ENCODE measurements at regions not wholly inside any gene's neighbourhood (a gene's known extent, or its start where the extent isn't known, plus 50 kb on each side); places are given as distances from the start of the nearest gene placed in this dataset.

DNA sequence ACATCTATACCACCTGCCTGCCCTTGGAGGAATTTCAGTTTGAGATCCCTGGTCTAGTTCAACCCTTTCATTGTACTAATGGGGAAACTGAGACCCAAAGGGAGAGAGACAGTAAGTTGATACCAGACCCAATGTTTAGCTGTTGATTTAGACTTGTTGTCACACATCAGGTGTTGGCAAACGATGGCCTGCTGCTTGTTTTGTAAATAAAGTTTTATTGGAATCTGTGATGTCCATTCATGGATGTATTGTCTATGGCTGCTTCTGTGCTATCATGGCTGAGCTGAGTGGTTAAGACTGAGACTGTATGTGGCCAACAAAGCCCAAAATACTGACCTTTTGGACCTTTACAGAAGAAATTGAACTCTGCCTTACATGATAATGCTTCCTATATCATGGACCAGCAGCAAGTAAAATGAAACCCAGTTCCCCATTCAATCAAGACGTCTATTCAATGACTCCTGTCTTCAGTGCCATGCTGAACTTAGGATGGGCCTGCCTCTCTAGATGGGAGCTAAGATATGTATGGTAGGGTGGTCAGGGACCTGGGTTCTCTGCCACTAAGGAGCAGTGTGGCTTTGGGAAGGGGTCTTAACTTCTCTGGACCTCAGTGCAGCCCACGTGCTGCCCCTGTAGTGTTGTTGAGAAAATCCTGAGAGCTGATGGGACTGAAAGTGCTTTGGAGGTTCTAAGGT is 111.0 kb downstream of the IRX5 start:
- intact Hi-C loops (cut with micrococcal nuclease) = no loop called here
- Mint-ChIP-seq H3K4me1 (ENCODE audit: low read depth) (no peaks in the 10 kb centered on the region), H3K9me3 (no peaks in the 10 kb centered on the region), H3K27me3 (peaks cover 1% of the 10 kb centered on the region), H3K36me3 (ENCODE audit: low read depth) (no peaks in the 10 kb centered on the region), H3K4me3 (no peak overlapping the region), H3K27ac (no peak overlapping the region)

DNA sequence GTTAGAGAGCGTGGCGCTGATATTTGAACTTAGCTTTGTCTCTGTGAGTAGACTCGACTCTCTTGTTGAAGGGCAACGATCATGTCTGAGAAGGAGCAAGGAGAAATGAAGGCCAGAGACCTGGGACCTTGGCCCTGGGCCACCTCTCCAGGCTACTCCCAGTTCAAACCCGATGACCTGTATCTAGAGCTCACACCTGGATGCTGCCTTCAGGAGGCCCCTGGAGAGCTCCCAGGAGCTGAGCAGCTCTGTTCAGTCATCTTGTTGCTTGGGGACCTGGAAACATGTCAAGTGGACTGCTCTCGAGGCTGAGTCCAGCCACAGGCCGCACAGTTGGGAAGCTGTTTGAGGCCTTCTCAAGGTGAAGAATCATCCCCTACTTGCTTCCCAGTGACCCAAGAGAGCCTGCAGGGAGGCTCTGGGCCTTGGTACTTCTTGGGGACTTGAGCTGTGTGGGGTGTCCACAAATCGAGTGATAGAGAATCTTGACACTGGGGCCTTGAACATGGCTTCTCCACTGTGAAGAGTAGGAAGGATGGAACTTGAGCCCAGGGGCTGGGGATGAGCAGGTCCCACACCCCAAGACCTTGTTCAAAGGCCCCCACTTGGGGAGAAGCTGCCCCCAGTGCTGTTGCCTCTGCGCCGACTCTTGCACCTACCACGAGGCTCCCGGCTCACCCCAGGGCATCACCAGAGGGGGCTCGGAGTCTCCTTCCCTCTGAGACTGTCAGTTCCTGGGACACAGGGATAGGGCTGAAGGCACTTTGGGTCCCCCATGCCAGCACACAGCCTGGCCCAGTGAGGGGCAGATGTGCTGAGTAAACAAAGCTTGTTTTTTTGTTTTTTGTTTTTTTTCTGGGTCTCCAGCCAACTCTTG is 112.1 kb downstream of the IRX5 start:
- Mint-ChIP-seq H3K9me3 (no peaks in the 10 kb centered on the region), H3K4me3 (no peak overlapping the region), H3K27ac (no peak overlapping the region), H3K27me3 (peaks cover 3% of the 10 kb centered on the region), H3K36me3 (ENCODE audit: low read depth) (no peaks in the 10 kb centered on the region), H3K4me1 (ENCODE audit: low read depth) (no peaks in the 10 kb centered on the region)
- intact Hi-C loops (cut with micrococcal nuclease) = no loop called here

- intact Hi-C loops (cut with micrococcal nuclease) = no loop called here
- H3K36me3 Mint-ChIP-seq (ENCODE audit: low read depth) = no peaks in the 10 kb centered on the region
- peaks cover 3% of the 10 kb centered on the region for H3K27me3 Mint-ChIP-seq
- no peaks in the 10 kb centered on the region for H3K4me1 Mint-ChIP-seq (ENCODE audit: low read depth)
- H3K27ac Mint-ChIP-seq = no peak overlapping the region
- no peaks in the 10 kb centered on the region for H3K9me3 Mint-ChIP-seq
- no peak overlapping the region for H3K4me3 Mint-ChIP-seq
These were observed 112.8 kb downstream of the IRX5 start for GRCh38 chr16:55043499-55043898.

DNA sequence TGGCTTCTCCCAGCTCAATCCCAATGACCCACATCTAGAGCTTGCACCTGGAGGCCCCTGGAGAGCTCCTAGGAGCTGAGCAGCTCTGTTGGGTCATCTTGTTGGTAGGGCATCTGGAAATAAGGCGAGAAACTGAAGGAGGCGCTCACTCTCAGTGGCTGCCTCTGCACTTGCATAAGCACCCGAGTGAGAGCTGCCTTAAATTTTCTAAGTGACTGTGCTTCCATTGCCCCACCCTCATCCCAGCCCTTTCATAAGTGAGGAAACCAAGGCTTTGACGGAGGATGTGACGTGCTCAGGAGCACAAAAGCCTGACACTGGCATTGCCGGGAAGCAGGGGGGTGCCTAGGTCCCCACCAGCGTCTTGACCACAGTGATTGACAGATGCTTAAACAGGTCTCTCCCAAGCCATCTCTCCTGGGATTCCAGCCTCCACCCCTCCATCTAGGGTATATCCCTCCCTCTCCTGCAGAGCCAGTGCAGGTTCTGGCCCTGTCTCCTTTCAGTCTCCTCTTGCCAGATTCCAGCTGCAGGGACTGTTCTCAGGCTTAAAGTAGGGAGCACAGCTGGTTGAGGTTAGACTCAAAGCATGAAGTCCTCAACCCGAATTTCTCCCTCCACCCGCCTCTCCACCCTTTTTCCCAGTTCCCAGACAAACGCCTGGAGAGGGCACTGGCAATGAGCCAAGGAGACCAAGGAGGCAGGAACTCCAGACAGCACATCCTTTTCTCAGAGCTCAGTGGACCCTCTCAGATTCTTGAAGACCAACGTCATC is 113.7 kb downstream of the IRX5 start:
- no peak overlapping the region for H3K4me3 Mint-ChIP-seq
- H3K9me3 Mint-ChIP-seq = no peaks in the 10 kb centered on the region
- H3K4me1 Mint-ChIP-seq (ENCODE audit: low read depth) = no peaks in the 10 kb centered on the region
- H3K27ac Mint-ChIP-seq = no peak overlapping the region
- H3K27me3 Mint-ChIP-seq = peaks cover 3% of the 10 kb centered on the region
- no peaks in the 10 kb centered on the region for H3K36me3 Mint-ChIP-seq (ENCODE audit: low read depth)
- intact Hi-C loops (cut with micrococcal nuclease) = no loop called here

DNA sequence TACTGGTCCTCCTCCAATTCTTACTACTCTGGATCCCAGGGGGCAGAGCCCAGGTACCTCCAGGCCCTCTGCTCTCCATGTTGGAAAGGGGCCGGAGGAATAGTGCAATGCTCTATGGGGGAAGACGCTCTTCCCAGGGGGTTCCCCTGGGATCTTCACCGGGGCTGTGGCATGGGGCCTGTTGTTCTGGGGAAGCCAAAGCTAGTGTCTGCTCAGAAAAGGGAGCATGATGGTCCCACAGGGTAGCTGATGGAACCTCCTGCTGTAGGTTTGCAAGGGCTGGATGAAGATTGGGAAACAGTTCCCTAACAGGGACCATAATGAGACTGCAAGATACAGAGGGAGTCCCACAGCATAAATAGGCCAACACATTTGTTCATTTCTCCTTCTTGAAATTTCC is 114.7 kb downstream of the IRX5 start:
- intact Hi-C loops (cut with micrococcal nuclease) = no loop called here
- Mint-ChIP-seq H3K4me1 (ENCODE audit: low read depth) (no peaks in the 10 kb centered on the region), H3K4me3 (no peak overlapping the region)

GRCh38 chr16:55045756-55046460 is 115.2 kb downstream of the IRX5 start:
- H3K4me3 Mint-ChIP-seq = no peak overlapping the region
- H3K36me3 Mint-ChIP-seq (ENCODE audit: low read depth) = no peaks in the 10 kb centered on the region
- H3K4me1 Mint-ChIP-seq (ENCODE audit: low read depth) = no peaks in the 10 kb centered on the region
- H3K9me3 Mint-ChIP-seq = no peaks in the 10 kb centered on the region
- intact Hi-C loops (cut with micrococcal nuclease) = no loop called here
- no peak overlapping the region for H3K27ac Mint-ChIP-seq
- H3K27me3 Mint-ChIP-seq = peaks cover 3% of the 10 kb centered on the region

More for the DNA sequence above, 114.7 kb downstream of the IRX5 start:
- no peaks in the 10 kb centered on the region for H3K36me3 Mint-ChIP-seq (ENCODE audit: low read depth)
- no peak overlapping the region for H3K27ac Mint-ChIP-seq
- H3K9me3 Mint-ChIP-seq = no peaks in the 10 kb centered on the region
- H3K27me3 Mint-ChIP-seq = peaks cover 3% of the 10 kb centered on the region

GRCh38 chr16:55046513-55046912 is 115.8 kb downstream of the IRX5 start:
- Mint-ChIP-seq H3K27me3 (peaks cover 3% of the 10 kb centered on the region), H3K4me3 (no peak overlapping the region), H3K36me3 (ENCODE audit: low read depth) (no peaks in the 10 kb centered on the region), H3K9me3 (no peaks in the 10 kb centered on the region), H3K4me1 (ENCODE audit: low read depth) (no peaks in the 10 kb centered on the region), H3K27ac (no peak overlapping the region)
- intact Hi-C loops (cut with micrococcal nuclease) = no loop called here

DNA sequence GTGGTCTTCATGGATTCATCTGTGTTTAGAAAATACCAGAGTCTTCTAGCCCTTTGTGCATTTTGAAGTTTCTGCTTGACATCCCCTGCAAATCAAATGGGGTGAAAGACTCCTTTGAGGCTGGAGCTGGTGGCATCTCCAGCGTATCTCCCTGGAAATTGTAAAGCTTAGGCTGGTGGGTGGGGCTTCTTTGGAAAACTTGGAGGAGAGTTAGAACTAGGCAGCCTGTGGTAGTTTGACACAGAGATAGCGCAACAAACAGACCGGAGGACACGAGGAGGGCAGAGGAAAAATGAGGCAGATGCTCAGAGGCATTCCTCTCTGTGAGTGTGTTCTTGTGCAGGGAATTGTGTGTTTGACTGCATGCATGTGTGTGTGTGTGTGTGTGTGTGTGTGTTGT is 116.3 kb downstream of the IRX5 start:
- H3K4me1 Mint-ChIP-seq (ENCODE audit: low read depth) = no peaks in the 10 kb centered on the region
- H3K36me3 Mint-ChIP-seq (ENCODE audit: low read depth) = no peaks in the 10 kb centered on the region
- H3K27ac Mint-ChIP-seq = no peak overlapping the region
- intact Hi-C loops (cut with micrococcal nuclease) = no loop called here
- H3K27me3 Mint-ChIP-seq = peaks cover 3% of the 10 kb centered on the region
- H3K9me3 Mint-ChIP-seq = no peaks in the 10 kb centered on the region
- H3K4me3 Mint-ChIP-seq = no peak overlapping the region

GRCh38 chr16:55047331-55047730 is 116.7 kb downstream of the IRX5 start:
- no peak overlapping the region for H3K4me3 Mint-ChIP-seq
- H3K4me1 Mint-ChIP-seq (ENCODE audit: low read depth) = no peaks in the 10 kb centered on the region
- H3K27me3 Mint-ChIP-seq = peaks cover 3% of the 10 kb centered on the region
- no peaks in the 10 kb centered on the region for H3K36me3 Mint-ChIP-seq (ENCODE audit: low read depth)
- H3K27ac Mint-ChIP-seq = no peak overlapping the region
- intact Hi-C loops (cut with micrococcal nuclease) = no loop called here
- no peaks in the 10 kb centered on the region for H3K9me3 Mint-ChIP-seq

DNA sequence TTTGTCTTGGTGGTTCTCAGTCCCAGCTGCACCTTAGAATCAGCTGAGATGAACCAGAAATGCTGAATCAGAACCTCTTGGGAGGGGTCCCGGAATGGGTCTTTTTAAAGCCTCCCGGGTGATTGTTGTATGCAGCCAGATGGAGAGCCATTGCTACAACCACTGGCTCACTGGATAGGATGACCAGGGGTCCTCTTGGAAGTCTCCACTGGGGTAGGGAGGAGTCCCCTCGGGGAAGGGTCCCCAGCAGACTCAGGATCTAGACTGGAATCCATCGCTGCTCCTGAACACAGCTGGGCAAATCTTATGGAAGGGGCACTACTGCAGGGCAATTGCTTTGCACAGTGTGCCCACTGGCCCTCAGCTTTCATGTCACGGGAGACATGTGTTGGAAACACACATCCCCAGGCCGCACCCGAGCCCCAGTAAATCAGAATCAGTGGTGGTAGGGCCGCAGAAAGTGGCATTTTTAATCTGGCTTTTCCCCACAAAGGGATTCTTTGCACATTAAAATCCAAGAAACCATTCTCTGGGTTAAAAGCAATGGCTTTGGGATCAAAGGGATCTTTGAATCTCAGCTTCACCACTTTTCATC is 117.3 kb downstream of the IRX5 start:
- intact Hi-C loops (cut with micrococcal nuclease) = no loop called here
- H3K9me3 Mint-ChIP-seq = no peaks in the 10 kb centered on the region
- peaks cover 3% of the 10 kb centered on the region for H3K27me3 Mint-ChIP-seq
- H3K4me1 Mint-ChIP-seq (ENCODE audit: low read depth) = no peaks in the 10 kb centered on the region
- H3K27ac Mint-ChIP-seq = no peak overlapping the region
- no peaks in the 10 kb centered on the region for H3K36me3 Mint-ChIP-seq (ENCODE audit: low read depth)
- H3K4me3 Mint-ChIP-seq = no peak overlapping the region

- Mint-ChIP-seq H3K27ac (no peak overlapping the region), H3K27me3 (peaks cover 3% of the 10 kb centered on the region), H3K4me1 (ENCODE audit: low read depth) (no peaks in the 10 kb centered on the region), H3K4me3 (no peak overlapping the region), H3K9me3 (no peaks in the 10 kb centered on the region), H3K36me3 (ENCODE audit: low read depth) (no peaks in the 10 kb centered on the region)
- intact Hi-C loops (cut with micrococcal nuclease) = no loop called here
These were observed 118.1 kb downstream of the IRX5 start for GRCh38 chr16:55048745-55049144.

GRCh38 chr16:55051571-55052347 is 121.1 kb downstream of the IRX5 start:
- H3K4me1 Mint-ChIP-seq (ENCODE audit: low read depth) = no peaks in the 10 kb centered on the region
- no peak overlapping the region for H3K27ac Mint-ChIP-seq
- H3K4me3 Mint-ChIP-seq = no peak overlapping the region
- H3K27me3 Mint-ChIP-seq = peaks cover 24% of the 10 kb centered on the region
- H3K9me3 Mint-ChIP-seq = no peaks in the 10 kb centered on the region
- no peaks in the 10 kb centered on the region for H3K36me3 Mint-ChIP-seq (ENCODE audit: low read depth)
- intact Hi-C loops (cut with micrococcal nuclease) = no loop called here

DNA sequence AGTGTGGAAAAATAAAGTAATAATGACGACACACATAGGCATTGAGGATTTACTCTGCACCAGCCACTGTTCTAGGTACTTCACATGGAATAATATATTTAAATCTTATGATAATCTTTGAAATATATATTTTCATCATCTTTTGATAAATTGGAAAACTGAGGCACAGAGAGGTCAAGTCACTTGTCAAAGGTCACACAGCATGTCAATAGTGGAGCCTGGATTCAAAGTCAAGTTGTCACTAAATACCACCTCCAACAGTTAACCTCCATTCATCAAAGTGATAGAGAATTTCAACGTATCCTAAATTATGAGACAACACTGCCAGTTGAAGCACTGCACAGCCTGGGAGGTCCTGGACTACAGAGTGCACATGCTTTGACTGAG is 121.7 kb downstream of the IRX5 start:
- intact Hi-C loops (cut with micrococcal nuclease) = no loop called here
- no peak overlapping the region for H3K4me3 Mint-ChIP-seq
- H3K27me3 Mint-ChIP-seq = peaks cover 29% of the 10 kb centered on the region
- H3K4me1 Mint-ChIP-seq (ENCODE audit: low read depth) = no peaks in the 10 kb centered on the region
- no peaks in the 10 kb centered on the region for H3K9me3 Mint-ChIP-seq
- H3K27ac Mint-ChIP-seq = no peak overlapping the region
- H3K36me3 Mint-ChIP-seq (ENCODE audit: low read depth) = no peaks in the 10 kb centered on the region
